T47D (cell line): ENCODE measurements at regions not wholly inside any gene's neighbourhood (a gene's known extent, or its start where the extent isn't known, plus 50 kb on each side); places are given as distances from the start of the nearest gene placed in this dataset.

ENCODE experiments used
- DNase-seq, 2 experiments: peaks; one replicate each; pipeline versions ENCODE4 v3.0.0 to v3.0.0-alpha.2; 2011 to 2012; ENCODE audit warnings: low read depth in 1 of 2, low spot score in 1 of 2
- JUND ChIP-seq: IDR thresholded peaks from 2 replicates; pipeline ENCODE4 v1.6.1; 2012; ENCODE audit warnings: low read depth
- in situ Hi-C: cut with HindIII; loops from 2 replicates; pipeline ENCODE4 v1.10.0; 2016; ENCODE audit warnings: low sequenced_read_pairs, low pct_unique_long_range_greater_than_20kb

DNA sequence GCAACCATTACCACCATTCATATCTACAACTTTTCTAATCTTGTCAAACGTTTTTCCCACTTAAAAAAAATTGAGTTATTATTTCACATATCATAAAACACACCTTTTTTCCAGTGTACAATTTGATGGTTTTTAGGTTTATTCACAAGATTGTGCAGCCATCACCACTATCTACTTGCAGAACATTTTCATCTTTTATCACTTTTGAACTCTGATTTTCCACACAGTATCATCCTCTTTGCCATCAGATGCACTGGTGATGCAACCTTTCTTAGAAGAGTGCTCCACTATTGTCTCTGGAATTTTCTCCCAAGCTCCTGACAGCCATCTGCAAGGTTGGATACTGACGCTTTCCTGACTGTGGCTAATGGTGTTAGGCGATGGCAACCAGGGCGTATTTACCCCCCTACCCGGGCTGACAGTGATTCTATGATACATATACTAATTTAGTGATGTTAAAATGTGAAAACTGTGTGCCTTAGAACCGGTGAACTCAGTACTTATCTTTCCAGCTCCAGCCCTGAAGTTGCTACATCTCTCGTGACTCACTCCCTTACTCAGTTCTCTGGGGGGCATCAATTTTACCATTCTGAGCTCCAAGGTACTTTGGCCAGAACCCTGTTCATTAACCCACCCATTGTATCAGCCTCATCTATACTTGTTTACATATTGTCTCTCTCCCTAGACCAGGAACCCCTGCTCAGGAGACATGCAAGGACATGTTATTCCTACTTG is 105.4 kb upstream of the SPRED2 start:
- no peak for DNase-seq
- in situ Hi-C loops: no loop called here
- TF ChIP-seq JUND: no peak

- in situ Hi-C loops: no loop called here
Observed at GRCh38 chr2:65536596-65536995, 104.2 kb upstream of the SPRED2 start.

GRCh38 chr2:65532937-65533336 is 100.5 kb upstream of the SPRED2 start:
- in situ Hi-C loops: no loop called here

More at GRCh38 chr2:65536596-65536995, 104.2 kb upstream of the SPRED2 start:
- no peak for DNase-seq
- TF ChIP-seq JUND: no peak

GRCh38 chr2:65532326-65532725 is 99.9 kb upstream of the SPRED2 start:
- no peak for TF ChIP-seq JUND
- in situ Hi-C loops: no loop called here
- DNase-seq: no peak

More at GRCh38 chr2:65532937-65533336, 100.5 kb upstream of the SPRED2 start:
- no peak for TF ChIP-seq JUND
- no peak for DNase-seq

GRCh38 chr2:65530547-65531320 is 98.3 kb upstream of the SPRED2 start:
- no peak for DNase-seq
- in situ Hi-C loops: no loop called here

DNA sequence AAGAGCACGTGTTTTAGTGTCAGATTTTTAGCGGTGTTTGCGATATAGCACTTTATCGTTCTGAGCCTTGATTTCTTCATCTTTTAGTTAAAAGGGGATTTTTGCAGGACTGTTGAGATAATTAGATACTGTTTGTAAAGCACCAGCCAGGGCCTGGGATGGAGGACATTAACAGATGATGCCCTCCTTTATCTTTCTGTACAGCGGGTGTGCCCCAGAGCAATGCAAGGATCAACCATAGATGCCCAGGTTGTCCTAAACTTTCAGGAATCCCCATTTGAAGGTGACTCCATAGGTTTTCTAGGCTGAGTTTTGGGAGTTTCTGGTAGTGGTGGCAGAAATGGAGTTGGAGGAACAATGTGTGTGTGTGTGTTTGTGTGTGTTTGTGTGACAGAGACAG is 97.0 kb upstream of the SPRED2 start:
- no peak for TF ChIP-seq JUND
- in situ Hi-C loops: no loop called here
- DNase-seq: no peak

More at GRCh38 chr2:65530547-65531320, 98.3 kb upstream of the SPRED2 start:
- no peak for TF ChIP-seq JUND

- in situ Hi-C loops: no loop called here
- no peak for DNase-seq
- TF ChIP-seq JUND: no peak
Observed at GRCh38 chr2:65528241-65528574, 95.8 kb upstream of the SPRED2 start.

DNA sequence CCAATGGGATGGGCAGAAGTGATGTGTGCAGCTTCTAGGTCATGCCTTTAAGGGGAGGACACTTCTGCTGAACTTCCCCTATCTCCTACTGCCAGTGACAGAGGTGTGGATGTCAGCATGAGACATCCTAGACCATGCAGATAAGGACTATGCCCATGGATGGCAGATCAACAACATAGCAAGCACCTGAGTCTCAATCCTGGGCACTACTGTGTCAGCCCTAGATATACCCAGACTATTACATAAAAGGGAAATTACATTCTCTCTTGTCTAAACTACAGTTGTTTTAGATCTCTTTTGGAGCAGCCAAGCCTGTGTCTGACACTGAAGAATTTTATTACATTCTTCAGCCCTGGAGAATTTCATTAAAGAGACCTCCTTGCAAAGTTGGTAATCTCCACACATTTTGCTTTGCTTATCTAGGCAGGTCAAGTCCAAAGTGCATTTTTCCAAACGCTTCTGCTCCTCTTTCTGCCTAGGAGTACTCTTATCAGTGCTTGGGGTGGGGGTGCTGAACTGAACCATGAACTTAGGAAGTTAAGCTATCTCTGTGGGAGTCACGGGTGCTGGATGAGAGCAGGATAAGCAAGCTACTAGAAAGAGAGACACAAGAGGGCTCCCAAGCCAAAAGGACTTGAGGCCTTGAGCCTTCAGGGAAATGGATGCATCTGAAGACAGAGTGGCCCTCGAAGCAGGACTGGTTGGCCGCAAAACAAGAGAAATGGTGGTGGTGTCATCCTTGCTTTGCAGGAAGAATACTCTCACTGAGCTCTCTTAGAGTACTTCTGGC is 95.2 kb upstream of the SPRED2 start:
- DNase-seq: no peak
- in situ Hi-C loops: no loop called here
- no peak for TF ChIP-seq JUND

DNA sequence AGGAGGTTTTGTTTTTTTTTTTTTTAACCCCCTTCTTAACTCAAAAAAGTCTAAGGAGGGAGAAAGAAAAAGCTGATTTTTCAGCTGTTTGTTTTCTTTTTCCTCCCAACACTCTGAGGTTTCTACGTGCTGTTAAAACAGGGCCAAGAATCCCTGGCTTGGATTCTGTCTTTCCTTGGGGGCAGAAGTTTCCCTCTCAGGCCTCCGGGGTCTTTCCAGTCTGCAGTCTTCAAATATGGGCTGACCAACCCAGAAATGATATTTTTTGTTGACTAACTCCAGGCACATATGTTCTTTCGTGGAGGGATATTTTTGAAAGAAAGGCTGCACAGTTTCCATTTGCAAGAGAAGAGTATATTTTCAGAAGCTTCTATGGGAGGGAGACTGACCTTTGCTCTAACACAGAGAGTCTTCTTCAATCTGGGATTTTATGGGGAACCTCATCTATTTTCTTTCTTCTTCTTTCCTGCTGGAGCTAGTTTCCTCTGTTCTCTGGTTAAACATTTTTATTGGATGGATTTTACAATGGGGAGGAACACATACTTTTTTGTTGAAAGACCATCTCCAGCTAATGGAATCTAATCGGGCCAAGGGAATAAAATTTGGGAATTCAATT is 93.3 kb upstream of the SPRED2 start:
- DNase-seq: no peak
- TF ChIP-seq JUND: no peak
- in situ Hi-C loops: no loop called here

GRCh38 chr2:65522922-65523321 is 90.5 kb upstream of the SPRED2 start:
- in situ Hi-C loops: no loop called here
- no peak for DNase-seq
- TF ChIP-seq JUND: no peak

- no peak for TF ChIP-seq JUND
Observed at GRCh38 chr2:65518751-65519150, 86.4 kb upstream of the SPRED2 start.

GRCh38 chr2:65514555-65515195 is 82.3 kb upstream of the SPRED2 start:
- TF ChIP-seq JUND: no peak
- no peak for DNase-seq
- in situ Hi-C loops: no loop called here

More at GRCh38 chr2:65518751-65519150, 86.4 kb upstream of the SPRED2 start:
- DNase-seq: no peak
- in situ Hi-C loops: no loop called here
